CD8-positive, alpha-beta memory T cell (primary cell): ENCODE measurements at regions not wholly inside any gene's neighbourhood (a gene's known extent, or its start where the extent isn't known, plus 50 kb on each side); places are given as distances from the start of the nearest gene placed in this dataset.

Source experiments
- CTCF ChIA-PET: fragments of 350-600 bp; sonication (Branson Sonifier 250); formaldehyde crosslinking; loops from one replicate; lab custom pipeline; 2021; ENCODE audit warnings: antibody characterized with exemption; lab: Charles Lee
- POLR2A ChIA-PET: fragments of 350-600 bp; sonication (Branson Sonifier 250); formaldehyde crosslinking; loops from one replicate; lab custom pipeline; 2021; ENCODE audit warnings: antibody characterized with exemption; lab: Charles Lee
- DNase-seq, 5 donors: peaks; one replicate each; pipeline versions ENCODE4 v3.0.0 to v3.0.0-alpha.2; 2020 to 2022; ENCODE audit warnings: mixed read lengths in 1 of 5
- H3K27ac ChIP-seq: one replicate; pipeline ENCODE4 v1.7.0; 2013; ENCODE audit warnings: low read depth, mild to moderate bottlenecking, low read length, moderate library complexity
- H3K27me3 ChIP-seq: 2 replicates; pipeline ENCODE4 v1.7.0; 2013; ENCODE audit warnings: low read length, mild to moderate bottlenecking; ENCODE audit not compliant: insufficient read depth, poor library complexity, severe bottlenecking
- H3K36me3 ChIP-seq: 2 replicates; pipeline ENCODE4 v1.7.0; 2013; ENCODE audit warnings: mild to moderate bottlenecking, low read length, moderate library complexity; ENCODE audit not compliant: insufficient read depth
- H3K4me1 ChIP-seq: 2 replicates; pipeline ENCODE4 v1.7.0; 2013; ENCODE audit warnings: mild to moderate bottlenecking, low read length, moderate library complexity; ENCODE audit not compliant: insufficient read depth
- H3K4me3 ChIP-seq: 2 replicates; pipeline ENCODE4 v1.7.0; 2013; ENCODE audit warnings: mild to moderate bottlenecking, low read length
- H3K9me3 ChIP-seq: 2 replicates; pipeline ENCODE4 v1.7.0; 2013; ENCODE audit warnings: mild to moderate bottlenecking, low read length
- H3K27ac Mint-ChIP-seq, 8 donors: one replicate each; pipeline ENCODE4 v1.8.0; 2020 to 2021; ENCODE audit warnings: mixed read lengths in 8 of 8, mild to moderate bottlenecking in 6 of 8, inconsistent platforms in 3 of 8, moderate library complexity in 3 of 8
- H3K27me3 Mint-ChIP-seq, 2 donors: one replicate each; pipeline ENCODE4 v1.8.0; 2020 to 2021; ENCODE audit warnings: mixed read lengths in 2 of 2, mild to moderate bottlenecking in 1 of 2, moderate library complexity in 1 of 2
- H3K36me3 Mint-ChIP-seq, 3 donors: one replicate each; pipeline ENCODE4 v1.8.0; 2020 to 2021; ENCODE audit warnings: mixed read lengths in 3 of 3, inconsistent platforms in 1 of 3, mild to moderate bottlenecking in 1 of 3
- H3K4me1 Mint-ChIP-seq, 3 donors: one replicate each; pipeline ENCODE4 v1.8.0; 2020 to 2021; ENCODE audit warnings: mixed read lengths in 3 of 3, inconsistent platforms in 1 of 3, mild to moderate bottlenecking in 1 of 3
- H3K4me3 Mint-ChIP-seq, 7 donors: one replicate each; pipeline ENCODE4 v1.8.0; 2020 to 2021; ENCODE audit warnings: mixed read lengths in 7 of 7, mild to moderate bottlenecking in 6 of 7, moderate library complexity in 4 of 7, inconsistent platforms in 2 of 7
- H3K9me3 Mint-ChIP-seq, 5 donors: one replicate each; pipeline ENCODE4 v1.8.0; 2020 to 2022; ENCODE audit warnings: mixed read lengths in 5 of 5, mild to moderate bottlenecking in 3 of 5, moderate library complexity in 2 of 5, inconsistent platforms in 1 of 5

DNA sequence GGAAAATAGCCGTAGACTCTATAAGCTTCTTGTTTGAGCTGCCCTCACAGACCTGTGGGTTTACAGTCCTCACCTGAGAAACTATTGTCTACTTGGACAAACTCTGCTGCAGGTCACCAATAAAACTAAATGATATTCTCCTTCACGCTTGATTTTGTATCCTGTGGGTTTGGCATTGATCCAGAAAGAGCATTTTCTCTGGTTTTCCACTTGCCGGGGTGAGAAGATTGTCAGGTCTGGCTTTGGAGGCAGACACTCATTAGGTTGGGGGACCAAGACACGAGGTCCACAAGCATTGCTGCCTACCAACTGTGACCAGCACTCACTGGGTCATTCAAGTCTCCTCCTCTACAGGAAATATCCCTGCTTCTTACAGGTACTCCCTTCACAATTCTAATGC lies 68.5 kb downstream of the CDC14C start:
- no peaks in the 10 kb centered on the region for H3K27me3 Mint-ChIP-seq
- no peaks in the 10 kb centered on the region for H3K36me3 ChIP-seq
- H3K27ac ChIP-seq = no peak overlapping the region
- no peak for DNase-seq
- no peaks in the 10 kb centered on the region for H3K9me3 ChIP-seq
- no peak overlapping the region for H3K4me3 ChIP-seq
- no peaks in the 10 kb centered on the region for H3K36me3 Mint-ChIP-seq
- CTCF ChIA-PET = no interaction called here
- H3K9me3 Mint-ChIP-seq = peaks cover 4 to 23% (median 15%) of the 10 kb centered on the region in 5 donors
- H3K4me3 Mint-ChIP-seq = no peak overlapping the region
- no peaks in the 10 kb centered on the region for H3K4me1 ChIP-seq
- no peak overlapping the region for H3K27ac Mint-ChIP-seq
- no peaks in the 10 kb centered on the region for H3K4me1 Mint-ChIP-seq
- H3K27me3 ChIP-seq = no peaks in the 10 kb centered on the region
- POLR2A ChIA-PET = no interaction called here

DNA sequence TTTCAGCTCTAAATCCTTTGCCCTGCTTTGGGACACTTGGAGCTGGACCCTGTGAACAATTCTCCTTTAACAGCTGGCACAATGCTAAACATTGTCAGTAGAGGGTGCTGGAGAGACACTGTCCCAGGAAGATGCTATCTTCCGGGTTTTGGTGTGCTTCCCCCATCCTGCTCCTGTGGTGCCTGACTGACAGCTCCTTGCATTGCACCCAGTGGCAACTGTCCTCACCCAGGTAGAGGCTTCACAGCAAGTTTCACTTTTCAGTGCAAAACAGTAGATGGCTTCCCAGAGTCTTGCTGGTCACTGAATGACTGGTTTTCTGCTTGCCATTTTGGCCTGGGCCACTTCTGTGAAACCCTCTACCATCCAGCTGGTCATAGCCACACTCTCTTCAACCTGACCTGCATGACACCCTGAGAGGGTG lies 77.3 kb downstream of the CDC14C start:
- no peak overlapping the region for H3K4me3 Mint-ChIP-seq

GRCh38 chr7:49010717-49011116 lies 86.4 kb downstream of the CDC14C start:
- Histone ChIP-seq H3K36me3 (no peaks in the 10 kb centered on the region), H3K27ac (no peak overlapping the region), H3K4me3 (no peak overlapping the region), H3K9me3 (no peaks in the 10 kb centered on the region), H3K27me3 (no peaks in the 10 kb centered on the region), H3K4me1 (no peaks in the 10 kb centered on the region)
- ChIA-PET CTCF (no interaction called here), POLR2A (no interaction called here)
- Mint-ChIP-seq H3K27ac (no peak overlapping the region), H3K36me3 (no peaks in the 10 kb centered on the region), H3K4me3 (no peak overlapping the region), H3K27me3 (peaks cover 0 to 1% of the 10 kb centered on the region in 2 donors), H3K9me3 (peaks cover 9 to 48% (median 23%) of the 10 kb centered on the region in 5 donors), H3K4me1 (no peaks in the 10 kb centered on the region)
- DNase-seq = no peak

More for the DNA sequence above, 77.3 kb downstream of the CDC14C start:
- Histone ChIP-seq H3K27me3 (no peaks in the 10 kb centered on the region), H3K36me3 (no peaks in the 10 kb centered on the region), H3K27ac (no peak overlapping the region), H3K9me3 (no peaks in the 10 kb centered on the region), H3K4me3 (no peak overlapping the region), H3K4me1 (no peaks in the 10 kb centered on the region)
- H3K27me3 Mint-ChIP-seq = no peaks in the 10 kb centered on the region
- no peaks in the 10 kb centered on the region for H3K36me3 Mint-ChIP-seq
- no peak for DNase-seq
- H3K27ac Mint-ChIP-seq = no peak overlapping the region
- H3K9me3 Mint-ChIP-seq = peaks cover 7 to 23% (median 11%) of the 10 kb centered on the region in 5 donors
- H3K4me1 Mint-ChIP-seq = no peaks in the 10 kb centered on the region
- CTCF ChIA-PET = no interaction called here
- POLR2A ChIA-PET = no interaction called here

DNA sequence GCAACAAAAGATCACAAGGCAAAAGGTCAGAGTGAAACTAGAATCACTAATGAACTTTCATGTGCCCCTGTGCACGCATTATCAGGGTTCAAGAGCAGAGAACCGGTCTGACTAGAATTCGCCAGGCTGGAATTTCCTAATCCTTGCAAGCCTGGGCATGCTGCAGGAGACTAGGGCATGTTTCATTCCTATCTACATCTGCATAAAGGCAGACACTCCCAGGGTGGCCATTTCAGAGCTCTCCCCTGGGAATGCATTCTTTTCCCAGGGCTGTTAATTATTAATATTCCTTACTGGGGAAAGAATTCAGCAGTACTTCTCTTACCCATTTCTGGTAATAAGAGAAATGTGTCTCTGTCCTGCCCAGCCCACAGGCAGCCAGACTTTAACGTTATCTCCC lies 90.5 kb downstream of the CDC14C start:
- peaks cover 7 to 47% (median 16%) of the 10 kb centered on the region in 5 donors for H3K9me3 Mint-ChIP-seq
- DNase-seq = no peak
- Histone ChIP-seq H3K4me3 (no peak overlapping the region), H3K36me3 (no peaks in the 10 kb centered on the region), H3K4me1 (no peaks in the 10 kb centered on the region), H3K9me3 (no peaks in the 10 kb centered on the region), H3K27me3 (no peaks in the 10 kb centered on the region), H3K27ac (no peak overlapping the region)
- ChIA-PET CTCF (no interaction called here), POLR2A (no interaction called here)
- no peaks in the 10 kb centered on the region for H3K4me1 Mint-ChIP-seq
- no peaks in the 10 kb centered on the region for H3K36me3 Mint-ChIP-seq
- no peaks in the 10 kb centered on the region for H3K27me3 Mint-ChIP-seq
- no peak overlapping the region for H3K4me3 Mint-ChIP-seq
- H3K27ac Mint-ChIP-seq = no peak overlapping the region

GRCh38 chr7:49020145-49020544 lies 95.8 kb downstream of the CDC14C start:
- H3K36me3 Mint-ChIP-seq = no peaks in the 10 kb centered on the region
- no peaks in the 10 kb centered on the region for H3K4me1 ChIP-seq
- no peak overlapping the region for H3K27ac ChIP-seq
- no peak overlapping the region for H3K4me3 ChIP-seq
- no peaks in the 10 kb centered on the region for H3K27me3 Mint-ChIP-seq
- no peaks in the 10 kb centered on the region for H3K36me3 ChIP-seq
- CTCF ChIA-PET = no interaction called here
- no peaks in the 10 kb centered on the region for H3K27me3 ChIP-seq
- peaks cover 5 to 26% (median 5%) of the 10 kb centered on the region in 5 donors for H3K9me3 Mint-ChIP-seq
- H3K4me1 Mint-ChIP-seq = no peaks in the 10 kb centered on the region
- DNase-seq = no peak
- no peak overlapping the region for H3K4me3 Mint-ChIP-seq
- no peaks in the 10 kb centered on the region for H3K9me3 ChIP-seq
- POLR2A ChIA-PET = no interaction called here
- no peak overlapping the region for H3K27ac Mint-ChIP-seq

GRCh38 chr7:49022448-49022847 lies 98.1 kb downstream of the CDC14C start:
- CTCF ChIA-PET = no interaction called here
- Mint-ChIP-seq H3K9me3 (peaks cover 3 to 21% (median 8%) of the 10 kb centered on the region in 5 donors), H3K27me3 (no peaks in the 10 kb centered on the region), H3K4me1 (no peaks in the 10 kb centered on the region), H3K27ac (no peak overlapping the region), H3K36me3 (no peaks in the 10 kb centered on the region), H3K4me3 (no peak overlapping the region)
- Histone ChIP-seq H3K9me3 (no peaks in the 10 kb centered on the region), H3K4me3 (no peak overlapping the region), H3K36me3 (no peaks in the 10 kb centered on the region), H3K27me3 (no peaks in the 10 kb centered on the region), H3K4me1 (no peaks in the 10 kb centered on the region), H3K27ac (no peak overlapping the region)
- POLR2A ChIA-PET = no interaction called here
- no peak for DNase-seq

- Mint-ChIP-seq H3K27me3 (no peaks in the 10 kb centered on the region), H3K27ac (no peak overlapping the region), H3K36me3 (no peaks in the 10 kb centered on the region), H3K9me3 (peaks cover 3 to 21% (median 10%) of the 10 kb centered on the region in 5 donors), H3K4me1 (no peaks in the 10 kb centered on the region), H3K4me3 (no peak overlapping the region)
- Histone ChIP-seq H3K27ac (no peak overlapping the region), H3K27me3 (no peaks in the 10 kb centered on the region), H3K36me3 (no peaks in the 10 kb centered on the region), H3K4me1 (no peaks in the 10 kb centered on the region), H3K9me3 (no peaks in the 10 kb centered on the region), H3K4me3 (no peak overlapping the region)
- CTCF ChIA-PET = no interaction called here
- POLR2A ChIA-PET = no interaction called here
- no peak for DNase-seq
Observed at GRCh38 chr7:49023345-49024328, 99.3 kb downstream of the CDC14C start.

- no peaks in the 10 kb centered on the region for H3K27me3 ChIP-seq
- no peaks in the 10 kb centered on the region for H3K36me3 ChIP-seq
- no peak overlapping the region for H3K4me3 ChIP-seq
- CTCF ChIA-PET = no interaction called here
- no peaks in the 10 kb centered on the region for H3K4me1 ChIP-seq
- Mint-ChIP-seq H3K36me3 (no peaks in the 10 kb centered on the region), H3K4me1 (no peaks in the 10 kb centered on the region), H3K4me3 (no peak overlapping the region), H3K9me3 (peaks cover 0 to 14% (median 8%) of the 10 kb centered on the region in 5 donors), H3K27ac (no peak overlapping the region), H3K27me3 (no peaks in the 10 kb centered on the region)
- POLR2A ChIA-PET = no interaction called here
- H3K9me3 ChIP-seq = peaks cover 4% of the 10 kb centered on the region
- H3K27ac ChIP-seq = no peak overlapping the region
- DNase-seq = no peak
Observed at GRCh38 chr7:49030221-49030620, 105.9 kb downstream of the CDC14C start.
